Coronary artery (tissue), 2 donors: ENCODE measurements at regions not wholly inside any gene's neighbourhood (a gene's known extent, or its start where the extent isn't known, plus 50 kb on each side); places are given as distances from the start of the nearest gene placed in this dataset.

Source experiments
- DNase-seq: peaks from one replicate; pipeline ENCODE4 v3.0.0-alpha.2; 2017; ENCODE audit warnings: low spot score
- H3K27ac ChIP-seq, 2 donors: fragments of 200-600 bp; sonication (generic); one replicate each; pipeline ENCODE4 v1.5.1; 2016 to 2019
- H3K4me3 ChIP-seq: fragments of 200-600 bp; sonication (generic); 2 replicates; pipeline ENCODE4 v1.5.1; 2016; ENCODE audit warnings: mild to moderate bottlenecking, moderate library complexity
- CTCF ChIP-seq: fragments of 200-600 bp; sonication (generic); IDR thresholded peaks from one replicate; pipeline ENCODE4 v1.5.1; 2019; ENCODE audit warnings: antibody characterized with exemption

- TF ChIP-seq CTCF = no peak
- no peak overlapping the region for H3K4me3 ChIP-seq
- no peak overlapping the region for H3K27ac ChIP-seq
- no peak for DNase-seq
Observed at GRCh38 chr6:144877118-144877517, 592.0 kb downstream of the UTRN start.

- Histone ChIP-seq H3K27ac (no peak overlapping the region), H3K4me3 (no peak overlapping the region)
- no peak for DNase-seq
- TF ChIP-seq CTCF = no peak
Observed at GRCh38 chr6:144878577-144878976, 593.4 kb downstream of the UTRN start.

GRCh38 chr6:144879436-144879835 lies 594.3 kb downstream of the UTRN start:
- DNase-seq = no peak
- no peak for TF ChIP-seq CTCF
- no peak overlapping the region for H3K4me3 ChIP-seq

GRCh38 chr6:144882425-144882824 lies 597.3 kb downstream of the UTRN start:
- Histone ChIP-seq H3K27ac (no peak overlapping the region), H3K4me3 (no peak overlapping the region)
- no peak for TF ChIP-seq CTCF
- no peak for DNase-seq

More at GRCh38 chr6:144879436-144879835, 594.3 kb downstream of the UTRN start:
- H3K27ac ChIP-seq = no peak overlapping the region

GRCh38 chr6:144883915-144884314 lies 598.8 kb downstream of the UTRN start:
- no peak for TF ChIP-seq CTCF
- Histone ChIP-seq H3K4me3 (no peak overlapping the region), H3K27ac (no peak overlapping the region)
- DNase-seq = no peak

GRCh38 chr6:144885817-144886216 lies 600.7 kb downstream of the UTRN start:
- DNase-seq = no peak
- H3K27ac ChIP-seq = no peak overlapping the region

More at GRCh38 chr6:144885817-144886216, 600.7 kb downstream of the UTRN start:
- no peak for TF ChIP-seq CTCF
- no peak overlapping the region for H3K4me3 ChIP-seq
